HCT116 (cell line): ENCODE measurements at regions not wholly inside any gene's neighbourhood (a gene's known extent, or its start where the extent isn't known, plus 50 kb on each side); places are given as distances from the start of the nearest gene placed in this dataset.

Experiments used
- ATAC-seq: fragments of 200-7000 bp; cut with Tn5 transposase; 2 replicates; pipeline ENCODE4 v1.9.1; 2020; ENCODE audit warnings: mild to moderate bottlenecking, moderate library complexity
- BruUV-seq: library from RNA; stranded (reverse); fragments of 400-500 nt; replicated peaks from 2 replicates; lab custom pipeline; 2021; lab: Mats Ljungman, UMichigan
- CTCF ChIA-PET: fragments of 300-600 bp; sonication (Branson Sonifier 250); formaldehyde crosslinking; loops from one replicate; lab custom pipeline; 2021; ENCODE audit warnings: antibody characterized with exemption; lab: Charles Lee
- POLR2A ChIA-PET: fragments of 300-600, 350-600 bp; sonication (Branson Sonifier 250); formaldehyde crosslinking; loops from one replicate; lab custom pipeline; 2021; ENCODE audit warnings: antibody characterized with exemption; lab: Charles Lee
- RAD21 ChIA-PET, 2 experiments: fragments of 300-600 bp; sonication (Branson Sonifier 250); formaldehyde crosslinking; loops; one replicate each; lab custom pipeline; 2023; ENCODE audit warnings: low total read pairs in 2 of 2; ENCODE audit not compliant: uncharacterized antibody in 2 of 2, unreplicated experiment in 2 of 2, low non-redundant PET in 1 of 2; lab: Charles Lee
- DNase-seq: peaks from one replicate; pipeline ENCODE4 v3.0.0-alpha.2; 2010; ENCODE audit warnings: low read depth, low spot score
- H2AFZ ChIP-seq: fragments of 200-600 bp; shearing (Covaris generic), sonication (generic); 2 replicates; pipeline ENCODE4 v1.6.1; 2017; ENCODE audit warnings: low read depth, mixed run types, mixed read lengths, antibody characterized with exemption, low read length; ENCODE audit not compliant: poor library complexity, severe bottlenecking
- H3K27ac ChIP-seq: 2 replicates; pipeline ENCODE4 v1.5.1; 2012; ENCODE audit warnings: low read depth, low read length
- H3K27me3 ChIP-seq: fragments of 200-600 bp; sonication (generic); 2 replicates; pipeline ENCODE4 v1.6.1; 2016; ENCODE audit warnings: mixed run types, low read length, mixed read lengths; ENCODE audit not compliant: insufficient read depth
- H3K36me3 ChIP-seq, 2 experiments: fragments of 200-500 bp in 1 of 2; fragments of 200-600 bp in 1 of 2; sonication (Bioruptor generic) in 1 of 2; sonication (generic) in 1 of 2; 2 replicates each; pipeline versions ENCODE4 v1.5.1 to v1.6.1; 2014 to 2016; ENCODE audit warnings: low read length in 2 of 2, inconsistent platforms in 1 of 2, mixed read lengths in 1 of 2, mixed run types in 1 of 2; ENCODE audit not compliant: insufficient read depth in 2 of 2, control insufficient read depth in 1 of 2
- H3K4me1 ChIP-seq, 2 experiments: fragments of 200-600 bp in 1 of 2; sonication (generic) in 1 of 2; 2 replicates each; pipeline versions ENCODE4 v1.5.1 to v1.6.1; 2012 to 2017; ENCODE audit warnings: low read length in 2 of 2, inconsistent platforms in 1 of 2, mild to moderate bottlenecking in 1 of 2, mixed read lengths in 1 of 2, mixed run types in 1 of 2, moderate library complexity in 1 of 2; ENCODE audit not compliant: insufficient read depth in 2 of 2, control insufficient read depth in 1 of 2
- H3K4me2 ChIP-seq: fragments of 200-600 bp; sonication (generic); 2 replicates; pipeline ENCODE4 v1.6.1; 2017; ENCODE audit warnings: mixed run types, low read length, mixed read lengths
- H3K4me3 ChIP-seq, 2 experiments: fragments of 200-600 bp in 1 of 2; sonication (generic) in 1 of 2; replicated peaks in 1 of 2; 2 replicates each; pipeline ENCODE4 v1.5.1; 2011 to 2016; ENCODE audit warnings: low read length in 2 of 2, control low read depth in 1 of 2, low read depth in 1 of 2, mild to moderate bottlenecking in 1 of 2, mixed read lengths in 1 of 2, mixed run types in 1 of 2
- H3K79me2 ChIP-seq: fragments of 200-600 bp; sonication (generic); 2 replicates; pipeline ENCODE4 v1.6.1; 2017; ENCODE audit warnings: mild to moderate bottlenecking, mixed run types, low read length, moderate library complexity, mixed read lengths; ENCODE audit not compliant: insufficient read depth
- H3K9ac ChIP-seq: fragments of 200-600 bp; sonication (generic); 2 replicates; pipeline ENCODE4 v1.6.1; 2016; ENCODE audit warnings: low read length, mixed read lengths
- H3K9me2 ChIP-seq: fragments of 200-600 bp; sonication (generic), shearing (Covaris generic); 2 replicates; pipeline ENCODE4 v1.6.1; 2017; ENCODE audit warnings: mixed run types, mild to moderate bottlenecking, moderate library complexity; ENCODE audit not compliant: insufficient read depth
- H3K9me3 ChIP-seq, 2 experiments: fragments of 200-500 bp in 1 of 2; fragments of 200-600 bp in 1 of 2; sonication (Bioruptor generic) in 1 of 2; sonication (generic) in 1 of 2; 2 replicates each; pipeline ENCODE4 v1.6.1; 2014 to 2017; ENCODE audit warnings: low read length in 2 of 2, mixed read lengths in 2 of 2, inconsistent platforms in 1 of 2, low read depth in 1 of 2, mild to moderate bottlenecking in 1 of 2, mixed run types in 1 of 2, moderate library complexity in 1 of 2; ENCODE audit not compliant: control insufficient read depth in 1 of 2, insufficient read depth in 1 of 2
- H4K20me1 ChIP-seq: fragments of 200-600 bp; sonication (generic), shearing (Covaris generic); 2 replicates; pipeline ENCODE4 v1.6.1; 2017; ENCODE audit warnings: mixed run types, mild to moderate bottlenecking, moderate library complexity; ENCODE audit not compliant: insufficient read depth
- ATF3 ChIP-seq: IDR thresholded peaks from 2 replicates; pipeline ENCODE4 v1.6.1; 2012
- CBX3 ChIP-seq: IDR thresholded peaks from 2 replicates; pipeline ENCODE4 v1.6.1; 2012; ENCODE audit warnings: low read depth
- CEBPB ChIP-seq: IDR thresholded peaks from 2 replicates; pipeline ENCODE4 v1.6.1; 2012; ENCODE audit warnings: low read depth
- CTCF ChIP-seq, 3 experiments: fragments of 200-600 bp in 1 of 3; sonication (generic) in 1 of 3; IDR thresholded peaks in 2 of 3; conservative IDR thresholded peaks in 1 of 3; 2 replicates each; pipeline ENCODE4 v1.5.1; 2012 to 2017; ENCODE audit warnings: low read depth in 2 of 3, low read length in 2 of 3, antibody characterized with exemption in 1 of 3, borderline replicate concordance in 1 of 3, control low read depth in 1 of 3, mild to moderate bottlenecking in 1 of 3, mixed read lengths in 1 of 3, mixed run types in 1 of 3, moderate library complexity in 1 of 3; ENCODE audit not compliant: insufficient read depth in 1 of 3
- EGR1 ChIP-seq: IDR thresholded peaks from 2 replicates; pipeline ENCODE4 v1.6.1; 2012; ENCODE audit warnings: low read depth
- ELF1 ChIP-seq: IDR thresholded peaks from 2 replicates; pipeline ENCODE4 v1.6.1; 2012; ENCODE audit warnings: low read depth, borderline replicate concordance
- EZH2 ChIP-seq: fragments of 200-600 bp; sonication (generic); IDR thresholded peaks from 2 replicates; pipeline ENCODE4 v1.6.1; 2017; ENCODE audit warnings: antibody characterized with exemption, mixed run types
- EZH2phosphoT487 ChIP-seq: fragments of 200-600 bp; IDR thresholded peaks from 2 replicates; pipeline ENCODE4 v1.6.1; 2018; ENCODE audit warnings: antibody characterized with exemption, borderline replicate concordance
- FOSL1 ChIP-seq: IDR thresholded peaks from 2 replicates; pipeline ENCODE4 v1.6.1; 2012; ENCODE audit warnings: low read depth
- MAX ChIP-seq: IDR thresholded peaks from 2 replicates; pipeline ENCODE4 v1.6.1; 2012
- POLR2A ChIP-seq: IDR thresholded peaks from 2 replicates; pipeline ENCODE4 v1.7.0; 2011; ENCODE audit warnings: borderline replicate concordance; ENCODE audit not compliant: insufficient read depth, insufficient read length; ENCODE audit errors: extremely low read depth
- POLR2AphosphoS5 ChIP-seq: IDR thresholded peaks from 2 replicates; pipeline ENCODE4 v1.6.1; 2011; ENCODE audit warnings: mild to moderate bottlenecking, low read depth, low read length, moderate library complexity
- RAD21 ChIP-seq: IDR thresholded peaks from 2 replicates; pipeline ENCODE4 v1.6.1; 2012; ENCODE audit warnings: low read depth, mild to moderate bottlenecking
- REST ChIP-seq: IDR thresholded peaks from 2 replicates; pipeline ENCODE4 v1.6.1; 2012; ENCODE audit warnings: low read depth
- SIN3A ChIP-seq: IDR thresholded peaks from 2 replicates; pipeline ENCODE4 v1.6.1; 2012; ENCODE audit warnings: low read depth
- SP1 ChIP-seq: IDR thresholded peaks from 2 replicates; pipeline ENCODE4 v1.6.1; 2012; ENCODE audit warnings: low read depth
- SRF ChIP-seq: IDR thresholded peaks from 2 replicates; pipeline ENCODE4 v1.6.1; 2012; ENCODE audit warnings: low read depth
- YY1 ChIP-seq: IDR thresholded peaks from 2 replicates; pipeline ENCODE4 v1.6.1; 2011; ENCODE audit warnings: low read length, low read depth, moderate library complexity, mild to moderate bottlenecking; ENCODE audit not compliant: insufficient replicate concordance; ENCODE audit errors: extremely low read depth
- ZBTB33 ChIP-seq: IDR thresholded peaks from 2 replicates; pipeline ENCODE4 v1.6.1; 2011; ENCODE audit warnings: mild to moderate bottlenecking, low read length, moderate library complexity; ENCODE audit not compliant: insufficient replicate concordance; ENCODE audit errors: extremely low read depth
- ZNF274 ChIP-seq: fragments of 200-500 bp; sonication (Bioruptor generic); IDR thresholded peaks from 2 replicates; pipeline ENCODE4 v1.6.1; 2014; ENCODE audit warnings: mild to moderate bottlenecking, low read depth, low read length, inconsistent platforms
- intact Hi-C: fragments of 100-400 bp; cut with micrococcal nuclease; formaldehyde crosslinking; loops from 2 replicates; pipeline ENCODE4 v1.10.0; 2022

GRCh38 chr15:79778378-79778990 is 118.3 kb downstream of the MTHFS start:
- Histone ChIP-seq H3K36me3 (no peaks in the 10 kb centered on the region), H3K9me2 (no peaks in the 10 kb centered on the region), H3K9me3 (no peaks in the 10 kb centered on the region), H4K20me1 (no peaks in the 10 kb centered on the region), H3K9ac (no peak overlapping the region), H3K4me1 (no peaks in the 10 kb centered on the region), H3K27ac (no peak overlapping the region), H2AFZ (no peak overlapping the region), H3K4me2 (no peak overlapping the region), H3K27me3 (peaks cover 12% of the 10 kb centered on the region; the same call in 1 of the 2 replicates), H3K79me2 (no peaks in the 10 kb centered on the region), H3K4me3 (no peak overlapping the region)
- intact Hi-C loops, result no loop called here
- TF ChIP-seq SP1 (no peak), SIN3A (no peak), EZH2 (no peak), EZH2phosphoT487 (no peak), MAX (no peak), ZBTB33 (no peak), RAD21 (no peak), CEBPB (no peak), CTCF (IDR thresholded peaks at IDR 0.05 in 2 of 3, conservative IDR thresholded peaks at IDR 0.05 in 1 of 3; ENCODE audit: borderline replicate concordance in 1 of 3, insufficient read depth in 1 of 3, low read depth in 2 of 3, low read length in 2 of 3) (no peak), ATF3 (no peak), SRF (no peak), POLR2A (no peak), YY1 (no peak), ELF1 (no peak), FOSL1 (no peak), EGR1 (no peak), REST (no peak), POLR2AphosphoS5 (no peak), ZNF274 (no peak), CBX3 (no peak)
- ATAC-seq (no peak), DNase-seq (no peak)
- RAD21 ChIA-PET, result no interaction called here
- POLR2A ChIA-PET, result no interaction called here
- CTCF ChIA-PET, result no interaction called here
- BruUV-seq, result no TSS peak
